ENCODE measurements at regions not wholly inside any gene's neighbourhood (a gene's known extent, or its start where the extent isn't known, plus 50 kb on each side); places are given as distances from the start of the nearest gene placed in this dataset.

DNA sequence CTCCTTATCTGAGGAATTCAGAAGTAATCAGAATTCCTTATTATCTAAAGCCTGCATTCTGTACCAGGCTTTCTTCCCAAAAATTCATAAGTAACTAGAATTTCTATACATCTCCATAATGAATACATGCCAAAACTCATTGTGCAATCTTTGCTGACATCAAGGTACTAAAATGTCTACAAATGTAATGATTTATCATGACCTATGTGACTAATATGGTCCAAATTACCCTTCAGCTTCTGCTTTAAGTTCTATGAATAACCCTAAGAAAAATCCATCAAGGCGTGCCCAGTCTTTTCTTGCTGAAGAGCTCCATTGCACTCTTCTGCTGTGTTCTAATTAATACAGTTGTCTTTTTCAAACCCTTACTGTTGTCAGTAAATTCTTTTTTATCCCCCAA lies 58.5 kb upstream of the SLITRK1 start:
- no peaks in the 10 kb centered on the region for H3K27me3 ChIP-seq
- no peaks in the 10 kb centered on the region for H3K9me3 ChIP-seq
- TF ChIP-seq POLR2A (IDR thresholded peaks at IDR 0.05): no peak
- TF ChIP-seq, protein P1, sequence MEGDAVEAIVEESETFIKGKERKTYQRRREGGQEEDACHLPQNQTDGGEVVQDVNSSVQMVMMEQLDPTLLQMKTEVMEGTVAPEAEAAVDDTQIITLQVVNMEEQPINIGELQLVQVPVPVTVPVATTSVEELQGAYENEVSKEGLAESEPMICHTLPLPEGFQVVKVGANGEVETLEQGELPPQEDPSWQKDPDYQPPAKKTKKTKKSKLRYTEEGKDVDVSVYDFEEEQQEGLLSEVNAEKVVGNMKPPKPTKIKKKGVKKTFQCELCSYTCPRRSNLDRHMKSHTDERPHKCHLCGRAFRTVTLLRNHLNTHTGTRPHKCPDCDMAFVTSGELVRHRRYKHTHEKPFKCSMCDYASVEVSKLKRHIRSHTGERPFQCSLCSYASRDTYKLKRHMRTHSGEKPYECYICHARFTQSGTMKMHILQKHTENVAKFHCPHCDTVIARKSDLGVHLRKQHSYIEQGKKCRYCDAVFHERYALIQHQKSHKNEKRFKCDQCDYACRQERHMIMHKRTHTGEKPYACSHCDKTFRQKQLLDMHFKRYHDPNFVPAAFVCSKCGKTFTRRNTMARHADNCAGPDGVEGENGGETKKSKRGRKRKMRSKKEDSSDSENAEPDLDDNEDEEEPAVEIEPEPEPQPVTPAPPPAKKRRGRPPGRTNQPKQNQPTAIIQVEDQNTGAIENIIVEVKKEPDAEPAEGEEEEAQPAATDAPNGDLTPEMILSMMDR (IDR thresholded peaks at IDR 0.05 in 4 of 5, conservative IDR thresholded peaks at IDR 0.05 in 1 of 5): no peak
- in situ Hi-C loops (cut with MboI; ENCODE audit: low sequenced_read_pairs in 4 of 4): no loop called here
- H3K4me3 ChIP-seq: no peak overlapping the region
- DNase-seq (no peak), ATAC-seq (no peak)
- no peaks in the 10 kb centered on the region for H3K4me1 ChIP-seq
- no peaks in the 10 kb centered on the region for H3K36me3 ChIP-seq
- no peak overlapping the region for H3K27ac ChIP-seq
- intact Hi-C loops (cut with DNase I; ENCODE audit: low total_unique reads): no loop called here

DNA sequence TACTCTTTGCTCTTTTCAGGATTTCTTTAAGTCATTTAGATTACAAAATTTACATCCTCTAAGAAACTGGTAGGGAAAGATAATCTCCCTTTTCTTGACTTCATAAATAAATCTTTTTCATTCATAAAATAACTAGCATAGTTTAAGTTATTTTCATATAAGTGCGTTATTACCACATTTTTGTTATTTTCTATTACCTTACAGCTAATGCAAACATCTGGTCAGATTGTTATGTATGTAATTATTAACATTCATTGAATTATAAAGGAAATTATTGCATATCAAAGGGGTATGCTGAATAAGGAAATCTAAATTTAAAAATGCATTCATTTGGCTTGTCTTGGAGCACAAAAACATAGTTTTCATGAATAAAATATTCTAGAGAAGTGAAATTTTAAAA lies 55.3 kb upstream of the SLITRK1 start:
- intact Hi-C loops (cut with DNase I; ENCODE audit: low total_unique reads): no loop called here
- Histone ChIP-seq H3K27ac (no peak overlapping the region), H3K36me3 (no peaks in the 10 kb centered on the region), H3K27me3 (no peaks in the 10 kb centered on the region), H3K4me1 (no peaks in the 10 kb centered on the region), H3K4me3 (no peak overlapping the region), H3K9me3 (no peaks in the 10 kb centered on the region)
- in situ Hi-C loops (cut with MboI; ENCODE audit: low sequenced_read_pairs in 4 of 4): no loop called here
- TF ChIP-seq, protein P1 (IDR thresholded peaks at IDR 0.05 in 4 of 5, conservative IDR thresholded peaks at IDR 0.05 in 1 of 5): no peak
- no peak for TF ChIP-seq POLR2A (IDR thresholded peaks at IDR 0.05)
- ATAC-seq (no peak), DNase-seq (no peak)

DNA sequence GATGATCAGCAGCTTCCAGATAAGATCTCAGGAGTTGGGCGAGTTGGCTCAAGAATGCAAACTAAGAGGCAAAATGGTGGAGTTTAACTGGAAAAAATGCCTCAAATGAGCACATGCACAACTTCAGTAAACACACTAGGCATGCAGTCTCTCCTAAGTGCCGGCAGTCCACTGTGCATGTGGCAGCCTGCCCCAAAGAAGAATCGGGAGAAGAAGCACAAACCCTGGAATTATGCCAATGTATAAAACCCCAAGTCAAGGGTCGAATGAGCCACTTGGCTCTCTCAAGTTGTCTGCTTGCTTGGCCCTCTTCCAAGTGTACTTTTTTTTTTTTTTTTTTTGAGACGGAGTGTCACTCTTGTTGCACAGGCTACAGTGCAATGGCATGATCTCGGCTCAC lies 53.3 kb upstream of the SLITRK1 start:
- ATAC-seq: no peak
- H3K4me1 ChIP-seq: no peaks in the 10 kb centered on the region
- H3K36me3 ChIP-seq: no peaks in the 10 kb centered on the region
- intact Hi-C loops (cut with DNase I; ENCODE audit: low total_unique reads): no loop called here
- no peak overlapping the region for H3K4me3 ChIP-seq
- no peaks in the 10 kb centered on the region for H3K9me3 ChIP-seq
- no peak for TF ChIP-seq POLR2A (IDR thresholded peaks at IDR 0.05)
- TF ChIP-seq, protein P1 (IDR thresholded peaks at IDR 0.05 in 4 of 5, conservative IDR thresholded peaks at IDR 0.05 in 1 of 5): no peak
- in situ Hi-C loops (cut with MboI; ENCODE audit: low sequenced_read_pairs in 4 of 4): no loop called here
- H3K27me3 ChIP-seq: no peaks in the 10 kb centered on the region
- DNase-seq: no peak
- H3K27ac ChIP-seq: no peak overlapping the region
